GM06990 (cell line): ENCODE measurements at regions not wholly inside any gene's neighbourhood (a gene's known extent, or its start where the extent isn't known, plus 50 kb on each side); places are given as distances from the start of the nearest gene placed in this dataset.

ENCODE experiments used
- DNase-seq: peaks from one replicate; pipeline ENCODE4 v3.0.0-alpha.2; 2011; ENCODE audit not compliant: insufficient read length; ENCODE audit errors: extremely low read depth
- H3K27me3 ChIP-seq: replicated peaks from 2 replicates; pipeline ENCODE4 v1.6.0; 2011; ENCODE audit warnings: low read length; ENCODE audit not compliant: control insufficient read depth, insufficient read depth
- H3K36me3 ChIP-seq: 2 replicates; pipeline ENCODE4 v1.5.1; 2011; ENCODE audit warnings: low read length; ENCODE audit not compliant: control insufficient read depth, insufficient read depth
- H3K4me3 ChIP-seq: replicated peaks from 2 replicates; pipeline ENCODE4 v1.5.1; 2011; ENCODE audit warnings: low read depth, mild to moderate bottlenecking, control low read depth, low read length
- CTCF ChIP-seq: IDR thresholded peaks from 2 replicates; pipeline ENCODE4 v1.5.1; 2011; ENCODE audit warnings: low read length, control low read depth, mild to moderate bottlenecking, inconsistent platforms; ENCODE audit not compliant: insufficient read depth, poor library complexity, severe bottlenecking

GRCh38 chr13:111953546-111954178, 113.3 kb upstream of the SOX1 start:
- TF ChIP-seq CTCF: no peak
- Histone ChIP-seq H3K27me3 (no peaks in the 10 kb centered on the region), H3K36me3 (no peaks in the 10 kb centered on the region), H3K4me3 (no peak overlapping the region)
- DNase-seq: no peak

GRCh38 chr13:111954661-111955411, 112.1 kb upstream of the SOX1 start:
- Histone ChIP-seq H3K27me3 (no peaks in the 10 kb centered on the region), H3K4me3 (no peak overlapping the region), H3K36me3 (no peaks in the 10 kb centered on the region)
- no peak for TF ChIP-seq CTCF
- no peak for DNase-seq

- H3K27me3 ChIP-seq: no peaks in the 10 kb centered on the region
- no peak for DNase-seq
- no peak overlapping the region for H3K4me3 ChIP-seq
- no peak for TF ChIP-seq CTCF
- no peaks in the 10 kb centered on the region for H3K36me3 ChIP-seq
Observed at GRCh38 chr13:111955412-111956065, 111.4 kb upstream of the SOX1 start.

GRCh38 chr13:111956261-111957151, 110.4 kb upstream of the SOX1 start:
- H3K27me3 ChIP-seq: no peaks in the 10 kb centered on the region
- DNase-seq: no peak
- H3K4me3 ChIP-seq: no peak overlapping the region
- TF ChIP-seq CTCF: no peak
- H3K36me3 ChIP-seq: no peaks in the 10 kb centered on the region

GRCh38 chr13:111957913-111958450, 109.0 kb upstream of the SOX1 start:
- Histone ChIP-seq H3K4me3 (no peak overlapping the region), H3K27me3 (no peaks in the 10 kb centered on the region)
- DNase-seq: no peak

More at GRCh38 chr13:111957913-111958450, 109.0 kb upstream of the SOX1 start:
- no peak for TF ChIP-seq CTCF
- H3K36me3 ChIP-seq: no peaks in the 10 kb centered on the region
